ENCODE measurements at regions not wholly inside any gene's neighbourhood (a gene's known extent, or its start where the extent isn't known, plus 50 kb on each side); places are given as distances from the start of the nearest gene placed in this dataset.

DNA sequence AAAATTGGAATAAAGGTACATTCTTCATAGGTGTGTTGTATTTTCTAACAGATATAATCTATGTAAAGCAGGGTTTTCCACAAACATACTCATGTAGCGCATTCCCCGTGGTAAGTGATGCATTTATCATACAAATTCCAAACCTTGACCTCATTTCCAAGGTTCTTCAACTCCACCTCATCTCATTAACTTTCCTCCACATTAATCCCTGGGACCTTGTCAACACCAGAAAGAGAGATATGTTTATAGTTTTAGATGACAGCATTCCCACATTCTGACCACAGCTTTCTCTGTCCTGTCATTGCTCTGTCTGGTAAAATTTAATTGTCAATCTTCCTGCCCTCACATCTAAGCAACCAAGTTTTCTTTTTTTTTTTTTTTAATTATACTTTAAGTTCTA is 415.1 kb downstream of the TMEM161B start:
- DNase-seq: no peak

- no peak for DNase-seq
These were observed 417.0 kb downstream of the TMEM161B start for GRCh38 chr5:87851603-87852002.

GRCh38 chr5:87850843-87851242 is 417.8 kb downstream of the TMEM161B start:
- no peak for DNase-seq

- DNase-seq: no peak
These were observed 422.9 kb downstream of the TMEM161B start for GRCh38 chr5:87845734-87846133.

DNA sequence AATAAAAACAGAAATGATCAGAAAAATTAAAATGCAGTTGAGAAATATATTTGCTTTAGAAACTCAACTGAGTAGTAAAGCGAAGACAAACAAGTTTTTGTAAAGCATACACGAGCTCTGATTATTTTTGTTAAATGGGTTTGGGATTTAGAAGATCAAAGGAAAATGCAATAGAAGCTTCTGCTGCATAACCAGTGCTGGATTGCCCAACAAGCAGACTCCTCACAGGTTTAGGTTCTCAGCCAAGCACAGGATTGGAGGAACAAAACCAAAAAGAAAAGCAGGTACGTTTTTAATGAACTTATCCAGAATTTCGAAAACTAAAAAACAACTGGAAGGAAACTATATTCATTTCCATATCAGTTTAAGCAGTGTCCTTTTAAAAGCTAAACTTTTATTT is 423.8 kb downstream of the TMEM161B start:
- DNase-seq: no peak

DNA sequence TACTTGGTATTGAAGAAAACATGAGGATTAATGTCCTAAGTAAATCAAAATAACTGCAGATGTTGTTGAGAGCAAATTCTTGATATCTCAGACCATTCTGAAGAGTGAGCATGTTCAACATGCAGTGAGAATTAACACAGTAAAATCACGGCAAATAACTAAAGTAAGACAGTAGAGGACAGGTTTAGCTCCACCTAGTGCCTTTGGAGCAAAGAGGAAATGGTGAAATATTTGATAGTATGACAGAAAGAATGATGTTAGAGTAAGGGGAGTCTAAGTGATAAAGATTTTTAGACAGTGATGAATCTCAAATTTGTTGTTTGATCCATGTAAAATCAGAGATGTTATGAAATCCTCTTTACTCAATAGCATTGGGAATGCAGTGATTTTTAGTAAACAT is 424.2 kb downstream of the TMEM161B start:
- no peak for DNase-seq

DNA sequence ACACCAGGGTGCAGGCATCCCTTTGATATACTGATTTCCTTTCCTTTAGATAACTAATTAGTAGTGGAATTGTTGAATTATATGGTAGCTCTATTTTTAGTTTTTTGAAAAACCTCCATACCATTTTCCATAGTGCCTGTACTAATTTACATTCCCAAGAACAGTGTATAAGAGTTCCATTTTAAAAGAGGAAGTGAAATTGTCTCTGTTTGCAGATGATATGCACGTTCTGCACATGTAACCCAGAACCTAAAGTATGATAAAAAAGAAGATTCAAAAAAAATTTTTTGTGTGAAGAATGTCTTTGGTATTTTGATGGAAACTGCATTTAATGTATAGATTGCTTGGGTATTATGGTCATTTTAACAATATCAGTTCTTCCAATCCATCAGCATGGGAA is 424.0 kb upstream of the CCNH start:
- DNase-seq: no peak

GRCh38 chr5:87831499-87831898 is 418.8 kb upstream of the CCNH start:
- no peak for DNase-seq

- DNase-seq: no peak
These were observed 416.5 kb upstream of the CCNH start for GRCh38 chr5:87829217-87829551.

- no peak for DNase-seq
These were observed 416.0 kb upstream of the CCNH start for GRCh38 chr5:87828545-87829216.

- DNase-seq: no peak
These were observed 414.8 kb upstream of the CCNH start for GRCh38 chr5:87827539-87827938.

DNA sequence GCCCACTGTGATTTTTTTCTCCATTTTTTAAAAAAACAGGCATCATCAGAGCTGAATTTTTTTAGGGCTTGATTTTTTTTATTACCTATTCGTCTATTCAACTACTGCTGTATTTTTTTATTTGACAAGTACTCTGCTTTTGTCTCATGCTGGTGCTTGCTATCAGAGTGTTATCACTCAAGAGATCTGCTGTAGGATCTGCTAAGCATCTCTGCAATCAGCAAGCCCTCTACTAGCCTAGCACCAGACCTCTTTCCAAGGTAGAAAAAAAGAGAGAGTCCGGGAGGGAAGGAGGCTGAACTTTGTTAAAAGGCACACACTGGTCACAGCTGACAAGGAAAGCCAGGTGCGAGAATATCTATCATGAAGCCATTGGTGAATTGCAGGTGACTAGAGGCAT is 413.8 kb upstream of the CCNH start:
- no peak for DNase-seq

GRCh38 chr5:87825583-87825982 is 412.9 kb upstream of the CCNH start:
- DNase-seq: no peak

DNA sequence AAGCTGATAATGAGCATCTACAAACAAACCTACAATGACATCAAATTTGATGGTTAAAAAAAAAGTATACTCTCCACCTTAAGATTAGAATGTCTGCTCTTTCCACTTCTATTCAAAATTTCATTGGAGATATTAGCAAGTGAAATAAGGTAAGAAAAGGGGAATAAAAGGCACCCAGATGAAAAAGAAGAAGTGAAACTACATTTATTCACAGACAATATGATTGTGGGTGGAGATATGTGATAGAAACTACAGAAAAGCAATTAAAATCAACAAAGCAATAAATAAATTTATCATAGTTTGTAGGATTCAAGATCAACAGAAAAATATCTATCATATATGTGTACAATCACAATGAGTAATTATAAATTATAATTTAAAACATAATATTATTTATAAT is 395.1 kb upstream of the CCNH start:
- no peak for DNase-seq

GRCh38 chr5:87803352-87803751 is 390.6 kb upstream of the CCNH start:
- DNase-seq: no peak

DNA sequence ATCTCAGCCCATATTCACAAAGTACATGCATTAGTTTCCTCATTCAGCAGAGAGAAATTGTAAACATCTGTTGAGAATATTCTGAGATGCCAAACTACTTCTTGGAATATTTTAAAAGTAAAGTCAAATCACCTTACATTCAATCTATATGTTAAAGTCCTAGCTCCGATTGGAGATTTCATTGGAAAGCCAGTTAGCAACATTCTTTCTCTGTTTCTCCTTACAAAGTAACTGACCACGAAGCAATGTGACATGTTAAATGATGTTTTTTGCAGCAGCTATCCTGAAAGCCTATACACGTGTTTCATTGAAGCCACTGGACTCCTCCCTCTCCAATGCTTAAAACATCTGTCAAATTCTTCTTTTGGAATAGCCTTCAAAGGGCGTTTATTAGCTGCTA is 379.1 kb upstream of the CCNH start:
- no peak for DNase-seq

DNA sequence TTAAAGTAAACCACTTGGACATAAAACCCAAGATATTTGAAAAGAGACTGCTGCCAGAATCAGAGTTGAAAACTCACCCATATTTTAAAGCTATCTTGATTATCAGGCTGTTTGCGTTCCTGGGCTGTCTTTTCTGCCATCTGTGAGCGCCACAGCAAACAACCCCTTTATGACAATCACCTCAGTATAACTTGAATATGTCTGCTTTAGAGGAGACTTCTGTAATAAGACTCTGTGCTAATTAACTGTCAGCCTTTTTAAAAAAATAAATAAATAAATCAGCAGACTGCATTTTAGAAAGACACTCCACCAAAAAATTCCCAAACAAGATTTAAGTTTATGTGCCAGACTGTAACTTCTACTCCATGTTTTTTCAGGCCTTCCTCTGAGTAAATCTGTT is 375.7 kb upstream of the CCNH start:
- no peak for DNase-seq

DNA sequence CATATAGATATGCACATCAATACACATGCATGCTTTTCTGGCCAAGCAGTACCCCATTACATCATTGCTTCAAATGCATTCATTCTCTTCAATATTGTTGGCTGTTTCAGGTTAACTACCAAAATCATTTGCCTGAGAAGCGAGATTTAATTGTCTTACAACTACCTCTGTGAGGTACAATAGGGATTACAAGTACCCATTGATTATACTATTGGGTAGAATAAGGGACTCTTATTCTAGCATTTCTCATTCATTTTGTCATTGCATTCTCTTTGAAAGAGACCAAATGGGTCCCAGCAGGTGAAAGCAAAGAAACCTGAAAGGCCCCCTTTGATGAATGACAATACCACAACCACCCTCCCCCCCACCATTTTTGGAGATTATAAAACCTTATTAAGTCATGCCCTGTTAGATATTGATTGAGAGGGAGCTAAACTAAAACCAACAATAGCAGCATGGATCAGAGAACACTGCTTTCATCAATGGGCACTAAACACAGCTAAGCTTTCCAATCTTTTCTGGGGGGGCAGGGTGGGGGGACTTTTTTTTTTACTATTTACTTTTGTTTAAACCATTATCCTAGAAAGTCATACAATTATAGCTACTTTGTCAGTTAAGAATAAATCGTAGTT is 375.0 kb upstream of the CCNH start:
- DNase-seq: no peak

DNA sequence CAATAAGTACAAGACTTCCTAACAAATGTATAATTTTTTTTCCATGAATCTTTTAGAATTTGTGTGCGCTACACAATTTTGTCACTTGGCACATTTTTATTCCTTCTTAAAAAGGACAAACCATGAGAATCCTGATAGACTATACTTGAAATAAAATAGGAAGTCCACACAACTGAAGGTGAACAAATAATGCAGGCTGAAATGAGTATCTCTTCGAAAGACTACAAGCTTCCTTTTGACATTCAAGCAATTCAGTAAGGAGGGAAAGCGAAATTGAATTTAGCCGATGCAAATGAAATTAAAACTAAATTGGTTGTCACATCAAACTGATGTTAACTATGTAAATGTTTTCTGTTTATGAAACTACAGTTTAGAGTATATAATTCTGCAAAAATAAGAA is 374.4 kb upstream of the CCNH start:
- no peak for DNase-seq

DNA sequence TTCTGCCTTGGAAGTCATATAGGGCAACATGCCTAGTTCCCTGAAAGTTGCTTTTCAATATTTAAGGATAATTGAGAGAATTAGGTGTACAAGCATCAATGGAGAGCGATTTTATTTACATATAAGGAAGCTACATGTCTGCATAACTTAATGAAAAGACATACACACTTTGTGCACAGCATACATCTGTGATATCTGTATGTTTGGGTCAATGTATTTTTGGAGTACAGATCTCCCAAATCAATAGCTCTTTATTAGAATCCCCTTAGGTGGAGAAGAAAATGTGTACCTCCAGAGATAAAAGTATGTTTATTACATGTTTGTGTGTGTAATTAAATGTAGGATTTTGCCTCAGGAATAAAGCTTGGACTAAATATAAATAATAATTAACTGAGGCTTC is 373.7 kb upstream of the CCNH start:
- DNase-seq: no peak

DNA sequence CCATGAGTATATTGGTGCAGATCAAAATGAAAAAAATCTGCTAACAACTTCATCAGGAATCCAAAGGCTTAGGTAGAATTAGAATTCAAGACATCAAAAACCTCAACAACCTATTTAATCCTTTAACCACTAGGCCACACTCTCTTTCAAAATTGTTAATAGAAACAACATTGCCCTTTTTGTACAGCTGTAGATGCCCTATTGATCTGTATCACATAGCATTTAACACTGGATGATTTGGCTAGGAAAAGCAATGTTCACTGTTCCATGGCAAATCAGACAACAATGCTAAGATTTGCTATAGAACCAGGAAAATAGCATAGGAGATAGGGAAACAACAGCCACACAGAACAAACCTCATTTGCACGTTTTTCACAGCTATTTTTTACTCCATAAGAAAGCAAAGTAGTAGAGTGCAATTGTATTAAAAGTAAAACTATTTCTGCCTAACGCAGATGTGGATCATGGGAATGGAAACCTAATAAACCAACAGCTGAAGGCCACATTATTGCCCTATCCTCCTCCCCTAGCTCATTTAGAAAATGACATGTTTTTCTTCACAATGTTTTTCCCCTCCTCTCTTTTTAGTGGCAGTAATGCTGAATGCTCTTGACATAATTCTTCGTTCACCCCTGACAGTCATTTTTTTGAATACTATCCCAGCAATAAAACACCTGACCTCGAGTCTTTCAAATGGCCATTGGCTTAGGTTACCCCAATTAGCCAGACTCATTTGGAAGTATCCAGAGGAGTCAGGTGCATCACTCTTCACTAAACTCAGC is 373.0 kb upstream of the CCNH start:
- DNase-seq: no peak

- DNase-seq: no peak
These were observed 372.3 kb upstream of the CCNH start for GRCh38 chr5:87784879-87785495.

GRCh38 chr5:87784311-87784710 is 371.6 kb upstream of the CCNH start:
- DNase-seq: no peak

DNA sequence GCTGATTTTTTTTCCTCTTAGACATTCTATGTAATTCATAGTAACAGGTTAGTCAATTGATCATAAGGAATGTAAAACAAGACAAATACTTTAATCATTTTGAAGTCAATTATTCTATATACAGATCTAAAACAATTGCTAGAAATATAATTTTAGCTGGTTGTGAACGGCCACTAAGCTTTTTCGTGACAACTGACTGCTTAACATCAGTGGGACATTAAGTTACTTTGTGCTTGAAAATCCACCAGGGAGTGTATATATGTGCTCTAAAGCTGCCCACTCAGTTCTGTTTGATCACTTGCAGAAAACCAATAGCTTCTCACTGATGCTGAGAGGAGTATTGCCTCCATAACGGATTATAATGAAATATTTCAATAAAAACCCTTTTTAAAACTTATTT is 370.2 kb upstream of the CCNH start:
- DNase-seq: no peak
